GM19452 (cell line): ENCODE measurements at regions not wholly inside any gene's neighbourhood (a gene's known extent, or its start where the extent isn't known, plus 50 kb on each side); places are given as distances from the start of the nearest gene placed in this dataset.
A peak's percentile ranks its signal among the peaks of the same experiment; 100 is the strongest.

Experiments
- ATAC-seq: cut with Tn5 transposase; IDR thresholded peaks from one replicate; pipeline ENCODE4 v1.9.1; 2021; ENCODE audit not compliant: unreplicated experiment

- no peak for ATAC-seq
Observed at GRCh38 chrX:40197071-40197470, 99.3 kb upstream of the BCOR start.

- no peak for ATAC-seq
Observed at GRCh38 chrX:40195368-40195767, 97.6 kb upstream of the BCOR start.

GRCh38 chrX:40192196-40192595, 94.4 kb upstream of the BCOR start:
- no peak for ATAC-seq

GRCh38 chrX:40189637-40190036, 91.9 kb upstream of the BCOR start:
- ATAC-seq, result no peak

- no peak for ATAC-seq
Observed at GRCh38 chrX:40188573-40189417, 91.0 kb upstream of the BCOR start.

- no peak for ATAC-seq
Observed at GRCh38 chrX:40184968-40185367, 87.2 kb upstream of the BCOR start.

GRCh38 chrX:40182615-40183014, 84.9 kb upstream of the BCOR start:
- ATAC-seq, result no peak

- no peak for ATAC-seq
Observed at GRCh38 chrX:40182095-40182494, 84.3 kb upstream of the BCOR start.

GRCh38 chrX:40179283-40179682, 81.5 kb upstream of the BCOR start:
- ATAC-seq, result no peak

- no peak for ATAC-seq
Observed at GRCh38 chrX:40177942-40178715, 80.4 kb upstream of the BCOR start.

- ATAC-seq, result no peak
Observed at GRCh38 chrX:40177489-40177888, 79.7 kb upstream of the BCOR start.

- no peak for ATAC-seq
Observed at GRCh38 chrX:40177117-40177430, 79.3 kb upstream of the BCOR start.

GRCh38 chrX:40176351-40177116, 78.8 kb upstream of the BCOR start:
- ATAC-seq, result peak; percentile 31

- peak; percentile 33 for ATAC-seq
Observed at GRCh38 chrX:40175511-40176350, 78.0 kb upstream of the BCOR start.

- ATAC-seq, result no peak
Observed at GRCh38 chrX:40174854-40175510, 77.2 kb upstream of the BCOR start.

- no peak for ATAC-seq
Observed at GRCh38 chrX:40174001-40174853, 76.5 kb upstream of the BCOR start.

GRCh38 chrX:40173143-40174000, 75.6 kb upstream of the BCOR start:
- ATAC-seq, result no peak

GRCh38 chrX:40172401-40173142, 74.8 kb upstream of the BCOR start:
- ATAC-seq, result no peak
